Mesenchymal stem cell (in vitro differentiated cells and primary cell): ENCODE measurements at regions not wholly inside any gene's neighbourhood (a gene's known extent, or its start where the extent isn't known, plus 50 kb on each side); places are given as distances from the start of the nearest gene placed in this dataset.
A peak's percentile ranks its signal among the peaks of the same experiment; 100 is the strongest.

Experiments
- DNase-seq: peaks from one replicate; pipeline ENCODE4 v3.0.0-alpha.2; 2013
- H2AFZ ChIP-seq: one replicate; pipeline ENCODE4 v1.6.1; 2013; ENCODE audit warnings: low read depth, mild to moderate bottlenecking, control low read depth, inconsistent platforms, low read length, moderate library complexity
- H2AK5ac ChIP-seq: 2 replicates; pipeline ENCODE4 v1.6.1; 2013; ENCODE audit warnings: low read length, moderate library complexity, mild to moderate bottlenecking, inconsistent platforms; ENCODE audit not compliant: severe bottlenecking
- H2BK120ac ChIP-seq: one replicate; pipeline ENCODE4 v1.6.1; 2013; ENCODE audit warnings: low read depth, mild to moderate bottlenecking, inconsistent platforms, low read length, moderate library complexity
- H2BK12ac ChIP-seq, 2 experiments: one replicate each; pipeline ENCODE4 v1.6.1; 2013; ENCODE audit warnings: inconsistent platforms in 2 of 2, low read length in 2 of 2, mild to moderate bottlenecking in 2 of 2, moderate library complexity in 2 of 2, control low read depth in 1 of 2
- H2BK15ac ChIP-seq: one replicate; pipeline ENCODE4 v1.6.1; 2013; ENCODE audit warnings: mild to moderate bottlenecking, low read depth, inconsistent platforms; ENCODE audit not compliant: poor library complexity, severe bottlenecking
- H2BK5ac ChIP-seq: 2 replicates; pipeline ENCODE4 v1.6.1; 2013; ENCODE audit warnings: low read depth, mild to moderate bottlenecking, low read length, control low read depth, inconsistent platforms; ENCODE audit not compliant: poor library complexity, severe bottlenecking
- H3K14ac ChIP-seq, 2 experiments: one replicate each; pipeline ENCODE4 v1.6.1; 2013; ENCODE audit warnings: inconsistent platforms in 2 of 2, low read length in 2 of 2, control low read depth in 1 of 2, mild to moderate bottlenecking in 1 of 2, moderate library complexity in 1 of 2
- H3K18ac ChIP-seq, 2 experiments: one replicate each; pipeline ENCODE4 v1.6.1; 2013; ENCODE audit warnings: inconsistent platforms in 2 of 2, low read length in 2 of 2, control low read depth in 1 of 2, low read depth in 1 of 2, mild to moderate bottlenecking in 1 of 2
- H3K23ac ChIP-seq, 2 experiments: one replicate each; pipeline ENCODE4 v1.6.1; 2013; ENCODE audit warnings: inconsistent platforms in 2 of 2, low read length in 2 of 2, mild to moderate bottlenecking in 2 of 2, moderate library complexity in 2 of 2, control low read depth in 1 of 2
- H3K27ac ChIP-seq: 2 replicates; pipeline ENCODE4 v1.5.1; 2013; ENCODE audit warnings: mild to moderate bottlenecking, moderate library complexity, low read length, control low read depth, inconsistent platforms; ENCODE audit not compliant: poor library complexity, severe bottlenecking
- H3K27me3 ChIP-seq, 2 experiments: 2 replicates each; pipeline versions ENCODE4 v1.6.1 to v1.7.0; 2013; ENCODE audit warnings: low read length in 2 of 2, mild to moderate bottlenecking in 2 of 2, moderate library complexity in 2 of 2, control low read depth in 1 of 2, inconsistent platforms in 1 of 2; ENCODE audit not compliant: control insufficient read depth in 1 of 2, insufficient read depth in 1 of 2
- H3K36me3 ChIP-seq, 2 experiments: 2 replicates each; pipeline versions ENCODE4 v1.6.1 to v1.7.0; 2013; ENCODE audit warnings: low read length in 2 of 2, control low read depth in 1 of 2, inconsistent platforms in 1 of 2, low read depth in 1 of 2, mild to moderate bottlenecking in 1 of 2; ENCODE audit not compliant: insufficient read depth in 2 of 2, control insufficient read depth in 1 of 2
- H3K4ac ChIP-seq, 2 experiments: one replicate each; pipeline ENCODE4 v1.6.1; 2013; ENCODE audit warnings: inconsistent platforms in 2 of 2, low read length in 2 of 2, mild to moderate bottlenecking in 2 of 2, moderate library complexity in 2 of 2, control low read depth in 1 of 2, low read depth in 1 of 2
- H3K4me1 ChIP-seq: 2 replicates; pipeline ENCODE4 v1.6.1; 2013; ENCODE audit warnings: low read depth, low read length, control low read depth; ENCODE audit not compliant: control insufficient read depth, insufficient read depth
- H3K4me2 ChIP-seq: 2 replicates; pipeline ENCODE4 v1.6.1; 2013; ENCODE audit warnings: low read length, mild to moderate bottlenecking, inconsistent platforms; ENCODE audit not compliant: poor library complexity, severe bottlenecking
- H3K4me3 ChIP-seq, 2 experiments: 2 replicates each; pipeline versions ENCODE4 v1.5.1 to v1.7.0; 2013; ENCODE audit warnings: low read length in 2 of 2, mild to moderate bottlenecking in 2 of 2, control low read depth in 1 of 2, low read depth in 1 of 2; ENCODE audit not compliant: insufficient read depth in 1 of 2
- H3K79me1 ChIP-seq: replicated peaks from 2 replicates; pipeline ENCODE4 v1.6.1; 2013; ENCODE audit warnings: mild to moderate bottlenecking, control low read depth, low read length, inconsistent platforms; ENCODE audit not compliant: poor library complexity, severe bottlenecking
- H3K9ac ChIP-seq: 2 replicates; pipeline ENCODE4 v1.7.0; 2013; ENCODE audit warnings: mild to moderate bottlenecking, low read length, moderate library complexity
- H3K9me3 ChIP-seq: 2 replicates; pipeline ENCODE4 v1.7.0; 2013; ENCODE audit warnings: mild to moderate bottlenecking, low read length; ENCODE audit not compliant: control insufficient read depth
- H4K8ac ChIP-seq: one replicate; pipeline ENCODE4 v1.6.1; 2013; ENCODE audit warnings: inconsistent platforms, mild to moderate bottlenecking, low read length, moderate library complexity
- H4K91ac ChIP-seq: one replicate; pipeline ENCODE4 v1.6.1; 2013; ENCODE audit warnings: mild to moderate bottlenecking, low read length, inconsistent platforms
- WGBS: methylation state at CpG from one replicate; pipeline ENCODE4 v1.1.7; 2013; ENCODE audit warnings: mixed read lengths; 5-methylcytosine and 5-hydroxymethylcytosine counted together

- H3K4me1 ChIP-seq, result peaks cover 2% of the 10 kb centered on the region
- H3K79me1 ChIP-seq, result no peaks in the 10 kb centered on the region
- H2AK5ac ChIP-seq, result no peak overlapping the region
- H2AFZ ChIP-seq, result no peak overlapping the region
- no peak overlapping the region for H2BK120ac ChIP-seq
- no peak overlapping the region for H2BK15ac ChIP-seq
- H3K4me2 ChIP-seq, result no peak overlapping the region
- H3K36me3 ChIP-seq, result no peaks in the 10 kb centered on the region
- no peak overlapping the region for H3K23ac ChIP-seq
- H2BK5ac ChIP-seq, result no peak overlapping the region
- H4K8ac ChIP-seq, result no peak overlapping the region
- no peak overlapping the region for H3K14ac ChIP-seq
- H3K18ac ChIP-seq, result no peak overlapping the region
- H3K4me3 ChIP-seq, result peak overlapping the region in 1 of 2 experiments; percentile 57
- no CpG with 5 or more reads among the region's 1 CpG for WGBS
- no peaks in the 10 kb centered on the region for H3K9me3 ChIP-seq
- H3K4ac ChIP-seq, result no peak overlapping the region
- no peak overlapping the region for H2BK12ac ChIP-seq
- no peak overlapping the region for H4K91ac ChIP-seq
- H3K27ac ChIP-seq, result no peak overlapping the region
- DNase-seq, result no peak
- peak overlapping the region; percentile 21 for H3K9ac ChIP-seq
- no peaks in the 10 kb centered on the region for H3K27me3 ChIP-seq
Measured at GRCh38 chr12:20044351-20044750, 324.0 kb upstream of the PDE3A start.

GRCh38 chr12:20044846-20045245 lies 323.5 kb upstream of the PDE3A start:
- 92% methylated on average over 3 of the region's 3 CpGs for WGBS
- no peaks in the 10 kb centered on the region for H3K9me3 ChIP-seq

GRCh38 chr12:20047901-20048300 lies 320.4 kb upstream of the PDE3A start:
- no peak overlapping the region for H2BK12ac ChIP-seq

More at GRCh38 chr12:20044846-20045245, 323.5 kb upstream of the PDE3A start:
- H2BK15ac ChIP-seq, result no peak overlapping the region
- H3K14ac ChIP-seq, result no peak overlapping the region
- H3K4me3 ChIP-seq, result peak overlapping the region in 1 of 2 experiments; percentile 57
- H3K27ac ChIP-seq, result no peak overlapping the region
- H3K9ac ChIP-seq, result peak overlapping the region; percentile 21
- H3K18ac ChIP-seq, result no peak overlapping the region
- no peak overlapping the region for H4K91ac ChIP-seq
- no peak for DNase-seq
- no peak overlapping the region for H2AK5ac ChIP-seq
- no peak overlapping the region for H2BK12ac ChIP-seq
- peaks cover 2% of the 10 kb centered on the region for H3K4me1 ChIP-seq
- H3K79me1 ChIP-seq, result no peaks in the 10 kb centered on the region
- no peak overlapping the region for H4K8ac ChIP-seq
- no peaks in the 10 kb centered on the region for H3K36me3 ChIP-seq
- H3K4me2 ChIP-seq, result no peak overlapping the region
- H3K23ac ChIP-seq, result no peak overlapping the region
- no peak overlapping the region for H2AFZ ChIP-seq
- no peak overlapping the region for H2BK120ac ChIP-seq
- no peaks in the 10 kb centered on the region for H3K27me3 ChIP-seq
- H2BK5ac ChIP-seq, result no peak overlapping the region
- no peak overlapping the region for H3K4ac ChIP-seq

GRCh38 chr12:20050221-20050620 lies 318.1 kb upstream of the PDE3A start:
- H3K4ac ChIP-seq, result no peak overlapping the region
- 76% methylated on average over 3 of the region's 3 CpGs for WGBS
- no peak overlapping the region for H3K9ac ChIP-seq

More at GRCh38 chr12:20047901-20048300, 320.4 kb upstream of the PDE3A start:
- H2AFZ ChIP-seq, result no peak overlapping the region
- no peak overlapping the region for H3K14ac ChIP-seq
- no peaks in the 10 kb centered on the region for H3K9me3 ChIP-seq
- no peak overlapping the region for H2BK5ac ChIP-seq
- no peak overlapping the region for H2BK120ac ChIP-seq
- no peaks in the 10 kb centered on the region for H3K79me1 ChIP-seq
- DNase-seq, result no peak
- H3K18ac ChIP-seq, result no peak overlapping the region
- H3K4me1 ChIP-seq, result no peaks in the 10 kb centered on the region
- H3K9ac ChIP-seq, result no peak overlapping the region
- H2AK5ac ChIP-seq, result no peak overlapping the region
- H4K91ac ChIP-seq, result no peak overlapping the region
- H3K4me2 ChIP-seq, result no peak overlapping the region
- no peaks in the 10 kb centered on the region for H3K36me3 ChIP-seq
- no peak overlapping the region for H3K4ac ChIP-seq
- H3K4me3 ChIP-seq, result no peak overlapping the region
- H3K23ac ChIP-seq, result no peak overlapping the region
- no peak overlapping the region for H2BK15ac ChIP-seq
- H3K27me3 ChIP-seq, result no peaks in the 10 kb centered on the region
- WGBS, result 94% methylated on average over 3 of the region's 3 CpGs
- H4K8ac ChIP-seq, result no peak overlapping the region
- no peak overlapping the region for H3K27ac ChIP-seq

More at GRCh38 chr12:20050221-20050620, 318.1 kb upstream of the PDE3A start:
- Histone ChIP-seq H3K23ac (no peak overlapping the region), H3K4me1 (no peaks in the 10 kb centered on the region), H2BK12ac (no peak overlapping the region), H4K8ac (no peak overlapping the region), H2BK120ac (no peak overlapping the region), H3K36me3 (no peaks in the 10 kb centered on the region), H3K9me3 (no peaks in the 10 kb centered on the region), H2AK5ac (no peak overlapping the region), H2AFZ (no peak overlapping the region), H2BK15ac (no peak overlapping the region), H3K27ac (no peak overlapping the region), H3K18ac (no peak overlapping the region), H3K4me2 (no peak overlapping the region), H2BK5ac (no peak overlapping the region), H3K14ac (no peak overlapping the region), H3K79me1 (no peaks in the 10 kb centered on the region), H4K91ac (no peak overlapping the region), H3K27me3 (no peaks in the 10 kb centered on the region), H3K4me3 (no peak overlapping the region)
- DNase-seq, result peak; percentile 43
